Iris pigment epithelial cell (primary cell): ENCODE measurements at regions not wholly inside any gene's neighbourhood (a gene's known extent, or its start where the extent isn't known, plus 50 kb on each side); places are given as distances from the start of the nearest gene placed in this dataset.
"Not testable (repeated sequence)": the region's sequence is repeated elsewhere in the genome, so short reads cannot be mapped to it uniquely, and the experiment has no call there.

Experiments
- DNase-seq: peaks from one replicate; pipeline ENCODE4 v3.0.0-alpha.2; 2011; ENCODE audit warnings: low read depth

GRCh38 chr6:4460586-4461475 is 315.4 kb upstream of the CDYL start:
- peak; percentile 60 for DNase-seq

DNA sequence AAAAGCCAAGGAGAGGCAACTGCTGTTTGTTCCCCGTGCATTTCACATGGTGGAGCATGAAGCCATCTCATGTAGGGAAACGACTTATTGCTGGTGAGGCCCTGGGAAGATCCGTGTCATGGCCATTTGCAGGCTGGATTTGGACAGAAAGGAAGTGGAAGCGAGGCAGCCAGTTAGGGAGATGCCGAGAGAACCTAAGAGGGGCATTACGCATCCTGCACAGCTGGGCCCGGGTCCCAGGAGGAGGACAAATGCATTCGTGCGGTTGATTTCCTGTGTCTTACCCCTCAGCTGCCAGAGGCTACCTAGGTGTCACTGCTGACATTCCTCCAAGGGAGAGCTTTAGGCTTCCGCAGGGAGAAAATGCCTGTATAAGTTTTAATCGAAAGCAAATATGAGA is 316.2 kb upstream of the CDYL start:
- DNase-seq, result no peak

GRCh38 chr6:4459032-4459431 is 317.2 kb upstream of the CDYL start:
- peak; percentile 89 for DNase-seq

GRCh38 chr6:4451718-4452117 is 316.3 kb upstream of the ECI2 start:
- no peak for DNase-seq

GRCh38 chr6:4451081-4451480 is 315.7 kb upstream of the ECI2 start:
- peak; percentile 54 for DNase-seq

DNA sequence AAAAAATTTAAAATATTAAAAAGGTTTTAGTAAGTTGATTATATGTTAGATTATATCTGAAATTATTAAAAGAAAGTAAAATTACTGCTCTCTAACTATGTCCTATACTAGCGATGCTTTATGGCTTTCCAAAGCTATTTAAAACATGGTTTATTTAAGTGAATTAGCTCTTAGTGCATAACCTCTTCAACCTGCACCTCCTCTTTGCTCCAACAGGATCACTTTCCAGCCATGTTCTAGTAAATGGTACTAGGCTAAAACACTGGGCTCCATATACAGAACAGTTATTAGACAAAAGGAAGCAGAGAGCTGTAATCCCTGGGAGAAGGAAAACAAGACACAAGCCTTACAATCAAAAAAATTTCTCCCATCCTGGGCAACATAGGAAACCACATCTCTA is 314.9 kb upstream of the ECI2 start:
- DNase-seq, result no peak

GRCh38 chr6:4449409-4449808 is 314.0 kb upstream of the ECI2 start:
- DNase-seq, result no peak

- no peak for DNase-seq
These were observed 313.5 kb upstream of the ECI2 start for GRCh38 chr6:4448841-4449240.

GRCh38 chr6:4447639-4448330 is 312.4 kb upstream of the ECI2 start:
- DNase-seq, result no peak

DNA sequence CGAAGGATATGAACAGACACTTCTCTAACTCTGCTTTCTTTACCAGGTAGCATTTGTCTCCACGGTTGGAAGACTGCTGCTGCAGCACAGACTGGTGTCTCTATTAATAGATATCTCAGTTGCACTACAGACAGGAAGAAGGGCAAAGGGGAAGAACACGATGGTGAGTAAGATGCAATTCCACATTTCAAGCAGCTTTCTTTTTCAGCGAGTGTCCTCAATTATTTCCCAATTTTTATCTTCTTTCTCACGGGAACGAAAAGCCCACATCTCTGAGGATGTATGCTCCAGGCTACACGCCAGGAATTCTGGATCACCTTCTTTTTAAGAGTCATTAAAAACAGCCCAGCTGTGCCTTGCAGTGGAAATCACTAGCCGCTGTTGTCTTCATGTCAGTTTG is 311.6 kb upstream of the ECI2 start:
- DNase-seq, result peak; percentile 84

- DNase-seq, result peak; percentile 75
These were observed 306.6 kb upstream of the ECI2 start for GRCh38 chr6:4441981-4442434.

GRCh38 chr6:4439159-4439558 is 303.8 kb upstream of the ECI2 start:
- no peak for DNase-seq

- DNase-seq, result no peak
These were observed 302.0 kb upstream of the ECI2 start for GRCh38 chr6:4437342-4437741.

- no peak for DNase-seq
These were observed 300.6 kb upstream of the ECI2 start for GRCh38 chr6:4435981-4436445.

DNA sequence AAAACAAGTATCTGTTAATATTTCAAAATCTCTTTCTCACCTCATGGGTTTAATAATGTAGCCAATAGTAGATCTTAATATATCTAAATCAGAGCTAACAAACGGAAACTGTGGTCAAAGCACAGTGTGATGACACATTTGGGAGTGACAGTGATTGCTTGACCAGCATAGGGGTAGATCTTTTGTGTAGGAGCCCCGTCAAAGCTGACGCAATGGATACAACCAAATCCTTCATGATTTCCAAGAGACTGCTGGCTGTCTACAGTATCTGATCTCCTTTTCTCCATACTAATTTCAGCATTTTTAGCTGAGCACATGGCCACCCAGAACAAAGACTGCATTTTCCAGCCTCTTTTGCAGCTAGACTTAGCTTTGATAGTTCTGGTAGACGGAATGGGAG is 299.3 kb upstream of the ECI2 start:
- DNase-seq, result no peak

DNA sequence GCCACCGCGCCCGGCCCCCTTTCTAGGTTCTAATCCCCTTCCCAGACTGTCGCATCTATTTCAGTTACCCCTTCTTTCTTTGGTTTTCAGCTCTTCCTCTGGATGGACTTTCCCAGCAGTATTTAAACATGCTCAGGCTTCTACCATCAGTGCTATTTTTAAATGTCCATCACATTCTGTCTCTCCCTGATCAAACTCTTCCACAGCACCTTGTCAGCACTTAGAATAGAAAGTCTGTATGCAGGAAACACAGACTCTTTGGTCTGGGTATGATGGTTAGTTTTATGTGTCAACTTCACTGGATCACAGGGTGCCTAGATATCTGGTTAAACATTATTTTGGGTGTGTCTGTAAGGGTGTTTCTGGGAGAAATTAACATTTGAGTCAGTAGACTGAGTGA is 297.8 kb upstream of the ECI2 start:
- DNase-seq, result no peak

GRCh38 chr6:4426968-4427367 is 291.6 kb upstream of the ECI2 start:
- no peak for DNase-seq

GRCh38 chr6:4421837-4422236 is 286.5 kb upstream of the ECI2 start:
- DNase-seq, result no peak

DNA sequence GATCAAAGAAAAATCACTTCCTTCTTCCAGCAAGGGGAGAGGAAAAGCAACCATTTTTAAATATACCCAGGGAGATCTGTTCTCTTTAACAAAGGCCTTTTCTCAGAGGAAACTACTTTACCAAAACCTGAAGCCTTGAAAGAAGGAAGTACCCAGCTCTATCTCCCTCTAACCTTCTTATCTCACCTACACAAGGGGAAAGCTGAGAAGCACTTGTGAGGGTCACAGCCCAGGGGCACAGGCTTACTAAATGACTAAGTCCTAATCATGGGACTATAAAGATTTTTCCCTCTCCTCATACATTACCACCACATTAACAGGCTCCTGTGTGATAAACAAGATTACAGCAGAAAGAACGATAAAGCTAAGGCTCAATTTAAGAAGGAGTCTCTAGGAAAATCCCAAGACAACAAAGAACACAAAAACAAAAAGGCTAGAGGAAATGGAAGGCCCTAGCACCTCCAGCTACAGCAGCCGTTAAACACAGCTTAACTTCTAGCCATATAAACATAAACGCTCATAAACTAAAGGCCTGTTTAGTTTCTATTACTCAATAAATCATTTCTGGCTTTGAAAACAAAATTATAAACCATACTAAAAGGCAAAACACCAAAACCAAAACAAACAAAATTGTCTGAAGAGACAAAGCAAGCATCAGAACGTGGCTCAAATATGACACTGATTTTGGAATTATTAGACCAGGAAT is 284.9 kb upstream of the ECI2 start:
- DNase-seq, result no peak

GRCh38 chr6:4415549-4415948 is 280.2 kb upstream of the ECI2 start:
- no peak for DNase-seq

GRCh38 chr6:4414078-4414477 is 278.7 kb upstream of the ECI2 start:
- not testable (repeated sequence) for DNase-seq

- DNase-seq, result peak; percentile 64
These were observed 277.7 kb upstream of the ECI2 start for GRCh38 chr6:4413073-4413472.

DNA sequence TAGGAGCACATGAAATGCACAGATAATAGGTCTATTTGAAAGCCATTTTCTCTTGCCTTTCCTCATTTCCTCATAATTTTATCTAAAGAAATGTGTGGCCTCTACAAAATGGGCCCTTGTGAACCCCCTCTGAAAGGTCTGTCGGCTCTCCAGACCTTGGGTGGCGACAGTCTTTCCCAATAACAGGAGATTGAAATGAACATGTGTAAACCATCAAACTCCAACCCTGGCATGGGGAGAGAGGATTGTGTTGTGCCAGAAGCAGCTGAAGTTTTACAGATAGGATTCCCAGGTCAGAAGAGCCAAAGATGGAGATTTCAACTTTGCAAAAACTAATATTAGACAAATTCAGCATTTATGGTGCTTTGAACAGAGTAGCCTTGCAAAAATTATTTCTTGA is 277.1 kb upstream of the ECI2 start:
- DNase-seq, result no peak
